Glomerular visceral epithelial cell (primary cell): ENCODE measurements at regions not wholly inside any gene's neighbourhood (a gene's known extent, or its start where the extent isn't known, plus 50 kb on each side); places are given as distances from the start of the nearest gene placed in this dataset.

ENCODE experiments used
- DNase-seq: peaks from one replicate; pipeline ENCODE4 v3.0.0-alpha.2; 2016; ENCODE audit errors: extremely low spot score

DNA sequence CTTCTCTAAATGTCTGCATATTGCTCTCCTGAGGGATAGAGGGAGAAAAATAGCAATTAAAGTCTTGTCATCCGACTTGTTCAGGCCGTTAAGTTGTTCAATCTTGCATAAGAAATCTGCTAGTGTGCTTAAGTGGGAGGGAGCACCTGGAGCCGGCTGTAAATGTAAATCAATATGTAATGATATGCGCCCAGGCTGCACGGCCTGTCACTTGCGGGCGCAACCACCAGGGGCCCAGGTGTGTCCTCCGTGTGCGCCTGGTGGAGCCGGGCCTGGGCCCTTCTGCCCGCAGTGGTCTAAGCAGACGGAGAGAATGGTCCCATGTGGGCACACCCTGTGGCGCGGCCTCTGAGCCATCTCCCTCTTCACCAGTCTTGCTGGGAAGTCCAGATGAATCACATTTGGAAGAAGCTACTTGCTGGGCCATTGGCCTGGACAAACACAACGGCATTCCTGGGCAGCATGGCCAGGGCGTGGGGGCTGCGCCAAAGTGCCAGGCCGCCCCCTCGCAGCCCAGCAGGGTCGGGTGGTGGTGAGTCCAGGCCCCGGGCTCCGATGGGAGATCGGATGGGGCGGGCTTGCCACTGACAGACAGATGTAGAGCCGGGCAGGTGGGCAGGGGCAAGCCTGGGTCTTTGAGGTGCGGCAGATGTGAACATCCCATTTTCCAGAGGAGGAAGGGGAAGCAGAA lies 193.3 kb upstream of the C14orf180 start:
- no peak for DNase-seq

DNA sequence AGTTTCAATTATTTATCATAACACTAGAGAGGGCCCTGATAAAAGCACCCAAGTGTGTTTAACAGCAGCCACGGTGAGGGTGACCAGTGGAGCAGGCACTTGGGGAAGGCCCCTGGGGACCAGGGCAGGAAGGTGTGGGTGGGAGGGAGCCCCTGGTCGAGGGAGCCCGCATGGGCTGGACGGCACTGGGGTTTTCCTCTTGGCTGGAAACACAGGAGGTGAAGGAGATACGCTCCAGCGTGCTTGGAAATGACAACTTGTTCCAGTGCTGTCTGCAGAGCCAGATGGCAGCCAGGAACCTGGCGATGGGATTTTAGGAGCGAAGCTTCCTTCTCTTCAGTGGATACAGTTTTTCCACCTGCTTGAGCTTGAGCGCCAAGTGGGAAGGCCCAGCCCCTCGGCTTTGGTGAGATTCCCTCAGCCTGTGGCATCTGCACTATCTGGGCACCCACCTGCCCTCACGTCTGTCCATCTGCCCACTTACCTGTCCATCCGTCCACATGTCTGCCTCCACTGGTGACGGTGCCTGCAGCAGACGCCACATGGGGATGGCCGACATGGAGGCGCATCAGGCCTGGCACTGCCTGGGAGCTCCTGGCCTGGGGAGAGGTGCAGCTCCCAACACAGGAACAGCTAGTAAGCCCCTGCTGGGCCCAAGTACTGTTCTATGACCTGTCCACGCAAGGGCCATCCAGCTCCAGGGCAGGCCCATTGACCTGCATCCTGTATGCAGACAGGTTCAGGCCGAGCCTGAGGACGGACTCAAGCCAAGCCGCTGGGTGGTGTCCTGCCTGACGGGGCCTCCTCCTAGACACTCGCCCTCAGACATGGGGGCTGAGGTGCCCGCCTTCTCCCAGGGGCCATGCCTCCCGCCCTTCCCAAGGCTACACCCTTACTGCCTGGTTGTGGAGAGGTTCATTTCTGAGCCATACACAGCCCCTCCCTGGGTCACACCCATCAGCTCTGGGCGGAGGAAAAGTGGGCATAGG lies 192.2 kb upstream of the C14orf180 start:
- no peak for DNase-seq

DNA sequence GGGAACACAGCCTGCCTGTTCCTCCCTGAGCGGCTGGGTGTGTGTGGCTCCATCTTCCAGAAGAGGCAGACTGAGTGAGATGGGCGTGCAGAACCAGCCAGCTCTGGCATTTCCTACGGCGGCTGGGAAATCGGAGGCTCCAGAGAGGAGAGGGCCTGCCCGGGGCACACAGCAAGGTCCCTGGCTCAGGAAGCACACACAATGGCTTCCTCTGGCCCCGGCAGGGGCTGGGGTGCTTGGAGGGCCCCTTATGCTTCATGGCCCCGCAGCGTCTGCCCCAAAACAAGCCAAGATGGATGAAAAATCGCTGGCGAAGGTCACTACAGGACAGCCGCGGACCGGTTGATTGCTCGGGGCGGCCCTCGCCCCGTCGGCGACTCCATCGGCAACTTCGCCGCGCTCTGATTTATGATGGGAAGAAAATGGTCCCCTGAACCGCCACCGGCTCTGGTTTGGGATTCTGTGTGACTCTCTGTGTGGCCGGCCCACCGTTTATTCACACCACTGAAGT lies 191.5 kb upstream of the C14orf180 start:
- no peak for DNase-seq

DNA sequence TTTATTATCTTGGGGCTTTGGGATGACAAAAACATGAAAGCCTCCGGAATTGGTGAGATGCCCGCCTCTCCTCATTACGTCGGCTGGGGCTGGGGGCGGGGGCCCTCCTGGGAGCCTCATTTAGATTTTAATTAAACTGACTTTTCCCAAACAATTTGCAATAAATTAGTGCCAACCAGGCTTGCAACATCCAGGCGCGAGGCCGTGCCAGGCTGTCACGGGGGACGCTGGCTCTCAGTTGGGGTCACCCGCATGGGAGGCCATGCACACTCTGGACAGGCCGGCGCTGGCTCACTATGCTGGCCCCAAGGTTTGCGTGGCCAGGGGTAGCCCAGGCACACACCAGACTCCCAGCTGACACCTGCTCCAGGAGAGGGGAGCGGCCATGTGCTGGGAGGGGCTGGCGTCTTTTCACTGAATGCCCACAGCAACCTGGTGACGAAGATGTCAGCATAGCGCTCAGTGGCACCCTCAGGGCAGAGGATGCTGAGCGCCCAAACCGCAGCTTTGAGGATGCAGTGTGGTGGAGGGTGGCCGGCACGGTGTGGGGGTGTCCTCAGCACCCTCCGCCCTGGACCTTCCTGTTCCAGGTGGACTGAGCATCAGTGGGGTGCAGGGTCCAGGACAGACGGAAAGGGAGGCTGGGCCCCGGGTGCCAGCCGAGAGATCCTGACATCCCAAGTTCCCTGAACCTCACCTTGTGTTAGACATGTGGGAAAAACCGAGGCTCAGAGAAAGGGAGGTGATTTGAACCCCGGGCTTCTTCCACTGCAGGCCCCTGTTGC lies 190.8 kb upstream of the C14orf180 start:
- DNase-seq = no peak

DNA sequence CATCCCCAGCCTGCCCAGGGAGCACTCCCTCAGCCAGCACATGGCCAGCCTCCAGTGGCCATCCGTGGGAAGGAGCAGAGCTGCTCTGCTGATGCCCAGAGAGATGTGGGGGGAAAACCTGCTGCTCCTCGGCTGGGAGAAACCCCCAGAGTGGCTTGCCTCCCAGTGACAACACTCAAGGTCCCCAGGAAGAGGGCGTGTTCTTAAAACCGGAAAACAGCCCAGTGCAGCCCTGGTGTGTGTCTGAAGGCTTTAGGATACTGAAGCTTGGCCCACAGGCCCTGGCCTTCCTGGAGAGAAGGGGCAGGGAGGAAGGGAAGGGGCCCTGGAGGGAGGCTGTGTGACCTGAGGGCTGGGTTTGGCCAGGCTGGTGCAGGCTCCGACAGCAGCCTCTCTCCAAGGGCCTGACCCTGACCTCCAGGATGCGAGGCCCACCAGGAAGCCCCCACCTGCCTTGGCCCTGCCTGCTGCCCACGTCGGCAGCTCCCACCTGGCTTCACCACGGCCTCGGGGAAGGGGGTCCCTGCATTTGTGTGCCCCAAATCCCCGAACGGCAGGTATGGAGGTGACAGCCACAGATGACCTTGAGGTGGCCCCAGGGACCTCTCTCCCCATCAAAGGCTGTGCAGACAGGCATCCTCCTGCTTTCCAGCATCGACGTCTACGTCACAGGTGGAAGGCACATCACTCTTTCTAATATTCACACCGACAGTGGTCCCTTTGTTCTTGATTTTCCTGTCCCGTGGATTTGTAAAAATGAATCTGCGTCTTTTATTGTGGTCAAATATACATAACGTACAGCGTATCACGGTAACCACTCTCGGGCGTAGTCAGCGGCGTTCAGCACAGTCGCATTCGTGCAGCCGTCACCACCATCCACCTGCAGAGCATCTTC lies 190.0 kb upstream of the C14orf180 start:
- DNase-seq = no peak

DNA sequence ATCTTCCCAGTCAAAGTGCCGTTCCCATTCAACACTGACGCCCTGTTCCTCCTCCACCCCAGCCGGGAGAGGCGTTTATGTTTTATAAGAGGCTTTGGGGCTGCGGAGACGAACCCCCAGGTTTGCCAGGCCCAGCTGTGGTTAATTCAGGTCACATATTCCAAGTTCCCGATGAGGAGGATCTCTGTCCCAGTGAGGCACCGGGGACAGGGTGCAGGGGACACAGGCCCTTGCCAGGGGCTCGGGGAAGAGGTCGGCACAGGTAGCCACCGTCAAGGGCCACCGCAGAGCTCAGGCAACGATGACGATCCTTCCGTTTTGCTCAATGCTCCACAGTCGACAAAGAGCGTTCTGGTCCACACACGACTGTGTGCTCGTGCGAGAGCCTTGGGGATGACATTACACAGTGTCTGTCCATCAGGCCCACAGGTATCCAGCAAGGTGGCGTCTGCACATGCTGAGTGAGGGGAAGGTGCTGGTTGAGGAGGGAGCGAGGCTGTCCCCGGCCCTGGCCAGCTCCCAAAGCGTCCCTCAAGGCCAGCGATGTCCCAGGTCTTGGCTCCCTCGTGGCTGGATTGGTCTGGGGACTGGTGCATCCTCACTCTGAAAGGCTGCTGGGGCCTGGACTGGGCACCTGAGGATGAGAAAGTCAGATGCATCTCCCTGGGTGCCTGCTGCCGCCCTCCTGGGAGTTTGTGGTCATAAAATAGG lies 189.2 kb upstream of the C14orf180 start:
- no peak for DNase-seq

DNA sequence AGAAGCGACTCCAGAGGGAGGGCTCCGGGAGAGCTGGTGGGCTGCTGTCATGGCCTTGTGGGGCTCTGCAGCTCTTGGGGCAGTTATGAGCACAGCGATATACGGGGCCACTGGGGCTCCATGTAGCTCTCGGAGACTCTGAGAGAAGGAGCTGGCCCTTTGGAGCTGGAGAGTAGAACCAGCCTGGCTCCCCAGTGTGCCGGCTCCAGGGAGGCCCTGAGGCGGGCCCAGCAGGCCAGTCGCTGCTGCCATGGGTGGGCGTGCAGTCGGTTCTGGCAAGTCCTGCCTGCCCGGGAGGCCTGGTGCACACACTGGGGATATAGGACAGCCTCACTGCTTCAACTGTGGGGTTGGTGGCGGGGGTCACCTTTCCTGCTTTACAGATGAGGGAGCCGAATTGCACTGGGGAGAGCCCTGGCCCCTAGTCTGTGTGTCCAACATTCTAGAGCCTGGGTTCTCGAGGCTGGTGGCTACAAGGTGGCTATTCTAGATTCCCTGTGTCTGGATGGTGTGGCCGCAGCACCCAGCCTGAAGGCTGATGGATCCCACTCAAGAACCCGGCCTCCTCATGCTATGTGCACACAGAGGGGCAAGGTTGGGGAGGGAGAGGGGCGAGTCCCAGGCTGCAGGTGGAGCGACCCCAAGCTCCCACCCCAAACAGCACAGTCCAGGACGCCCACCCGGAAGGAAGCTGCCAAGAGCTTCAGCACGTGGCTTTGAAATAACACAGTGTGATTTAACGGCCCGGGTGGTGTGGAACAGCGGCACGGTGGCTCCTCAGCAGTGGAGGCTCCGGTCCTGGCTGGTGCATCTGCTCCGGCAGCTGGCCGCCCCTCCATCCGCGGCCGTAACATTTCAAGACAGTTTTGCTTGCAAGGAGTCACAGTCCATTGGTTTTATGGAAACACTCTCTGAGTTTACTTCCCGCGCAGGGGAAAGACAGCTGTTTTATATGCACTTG lies 188.3 kb upstream of the C14orf180 start:
- no peak for DNase-seq

DNA sequence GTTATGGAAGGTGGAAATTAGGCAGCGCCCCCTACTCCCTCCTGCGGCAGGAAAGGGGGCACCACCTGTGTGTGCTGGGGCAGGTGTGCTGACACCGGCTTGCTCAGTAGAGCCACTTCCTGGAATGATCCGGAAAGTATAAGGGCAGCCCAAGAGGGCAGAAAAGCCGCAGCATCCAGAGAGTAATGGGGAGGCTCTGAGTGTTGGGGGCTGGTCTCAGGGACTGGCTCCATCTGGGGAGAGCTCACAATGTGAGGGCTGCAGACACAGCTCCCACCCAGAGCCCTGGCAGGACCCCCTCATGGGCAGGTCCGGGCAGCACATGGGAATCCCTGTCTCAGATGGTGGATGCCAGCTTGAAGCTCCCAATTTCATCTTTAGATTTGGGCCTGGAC lies 187.6 kb upstream of the C14orf180 start:
- no peak for DNase-seq

DNA sequence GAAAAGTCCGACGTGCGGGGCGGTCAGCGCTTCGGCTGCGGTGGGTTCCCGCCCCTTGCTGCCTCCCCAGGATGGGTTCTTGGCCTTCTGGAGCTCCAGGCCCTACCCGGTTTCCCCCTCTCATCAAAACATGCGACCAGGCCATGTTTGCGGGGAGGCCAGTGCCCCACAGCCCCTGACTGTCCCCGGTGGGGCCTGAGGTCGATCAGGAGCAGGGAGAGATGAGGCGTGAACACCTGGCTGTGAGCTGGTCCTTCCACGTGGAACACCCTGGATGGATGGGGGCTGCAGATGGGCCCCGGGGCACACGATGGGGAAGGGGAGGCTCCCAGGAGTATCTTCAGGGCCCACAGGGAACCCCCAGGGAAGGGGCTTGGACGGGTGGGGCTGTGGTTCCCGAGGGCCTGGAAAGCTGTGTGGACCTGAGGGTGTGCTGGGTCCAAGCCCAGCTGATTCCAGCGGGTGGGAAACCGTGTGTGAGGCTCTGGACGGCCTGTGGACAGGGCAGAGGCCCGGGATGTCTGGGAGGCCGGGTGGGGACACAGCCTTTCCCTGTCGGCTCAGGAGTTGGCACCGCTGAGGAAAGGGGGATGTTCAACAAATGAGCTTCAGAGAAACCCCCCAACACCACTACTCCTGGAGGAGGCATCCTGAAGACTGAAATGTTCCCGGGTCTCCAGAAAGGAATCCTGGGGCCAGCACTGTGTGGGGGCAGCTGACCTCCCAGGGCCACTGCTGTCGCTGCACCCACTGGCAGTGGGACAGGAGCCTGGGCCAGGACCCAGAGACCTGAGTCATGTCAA lies 187.0 kb upstream of the C14orf180 start:
- no peak for DNase-seq

DNA sequence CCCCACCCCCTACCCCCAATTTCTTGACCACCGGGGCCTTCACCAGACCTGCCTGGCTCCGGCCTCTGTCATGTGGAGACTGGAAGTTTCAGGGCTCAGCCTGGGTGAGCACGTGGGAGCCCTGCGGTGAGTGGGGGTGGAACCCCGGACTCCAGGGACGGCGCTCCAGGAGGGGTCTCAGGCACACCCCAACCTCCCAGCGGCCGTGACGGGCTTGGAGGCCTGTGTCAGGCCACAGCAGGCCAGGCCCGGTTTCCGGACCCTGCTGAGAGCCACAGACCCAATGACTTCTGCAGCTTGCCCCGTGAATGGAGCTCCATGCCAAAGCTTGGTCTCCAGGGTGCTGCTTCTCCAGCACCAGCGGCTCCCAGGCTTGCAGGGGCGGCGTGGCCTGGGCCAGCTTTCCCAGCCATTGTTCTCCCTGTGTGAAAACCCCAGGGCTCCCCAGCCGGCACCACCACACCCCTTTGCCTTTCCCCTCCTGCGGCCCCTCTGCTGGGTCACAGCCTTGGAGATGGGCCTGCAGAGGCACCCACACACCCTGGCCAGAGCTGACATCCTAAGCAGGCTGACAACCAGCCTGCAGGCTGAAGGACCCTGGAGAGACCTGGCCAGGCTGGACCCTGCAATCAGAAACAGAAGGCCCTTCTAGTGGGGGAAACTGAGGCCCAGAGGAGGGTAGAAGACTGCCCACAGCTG lies 186.2 kb upstream of the C14orf180 start:
- DNase-seq = no peak

DNA sequence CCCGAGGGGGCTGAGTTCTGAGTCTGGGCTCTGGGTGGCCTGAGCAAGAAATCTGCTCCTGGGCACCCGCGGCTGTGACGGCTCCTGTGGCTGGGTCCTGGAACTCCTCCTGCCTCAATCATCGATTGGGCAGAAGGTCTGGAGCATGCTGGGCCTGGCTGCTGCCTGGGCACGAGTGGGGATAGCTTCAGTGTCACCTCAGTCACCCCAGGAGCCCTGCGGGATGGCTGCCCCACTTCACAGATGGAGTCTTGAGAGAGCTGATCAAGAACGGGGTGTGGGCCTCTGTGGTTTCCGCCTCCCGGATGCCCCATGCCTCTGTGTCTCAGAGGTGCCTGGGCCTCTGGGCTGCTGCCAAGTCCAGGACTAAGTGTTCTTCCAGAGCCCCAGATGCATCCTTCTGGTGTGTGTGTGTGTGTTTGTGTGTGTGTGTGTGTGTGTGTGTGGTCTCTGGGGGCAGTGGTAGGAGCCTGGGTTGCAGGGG lies 185.6 kb upstream of the C14orf180 start:
- DNase-seq = no peak

DNA sequence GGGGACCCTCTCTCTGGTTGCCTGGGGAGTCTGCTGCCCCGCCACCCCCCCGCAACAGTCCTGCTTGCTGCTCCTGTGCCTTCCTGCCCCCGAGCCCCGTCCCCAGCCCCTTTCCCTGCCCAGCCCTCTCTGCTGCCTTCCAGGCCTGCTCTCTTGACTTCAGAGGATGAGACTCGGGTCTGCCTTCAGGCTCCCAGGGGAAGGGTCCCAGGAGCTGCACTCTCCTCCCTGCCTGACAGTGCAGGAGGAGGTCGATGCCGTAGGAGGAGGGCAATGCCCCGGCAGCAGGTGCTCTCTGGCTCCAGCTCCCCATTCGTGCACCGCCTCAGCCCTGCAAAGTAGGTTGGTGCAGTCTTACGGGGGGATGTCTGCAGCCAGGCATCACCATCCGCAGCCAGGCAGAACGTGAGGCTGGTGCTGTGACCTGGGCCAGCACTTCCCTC lies 185.1 kb upstream of the C14orf180 start:
- no peak for DNase-seq

DNA sequence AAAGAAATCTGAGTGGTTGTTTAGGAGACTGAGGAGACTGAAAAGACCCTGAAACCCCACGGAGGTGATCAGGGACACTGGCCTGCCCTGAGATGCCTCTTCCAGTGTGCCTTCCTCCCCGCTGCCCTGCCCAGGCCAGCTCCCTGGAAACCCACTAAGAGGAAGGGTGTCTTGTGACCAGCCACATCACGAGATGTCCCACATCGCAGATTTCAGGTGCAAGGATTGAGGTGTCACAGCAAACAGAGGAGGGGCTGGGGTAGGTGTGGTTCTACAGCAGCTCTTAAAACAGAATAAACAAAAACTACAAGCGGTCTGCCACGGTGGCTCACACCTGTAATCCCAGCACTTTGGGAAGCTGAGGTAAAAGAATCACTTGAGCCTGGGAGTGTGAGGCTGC lies 184.3 kb upstream of the C14orf180 start:
- DNase-seq = no peak

DNA sequence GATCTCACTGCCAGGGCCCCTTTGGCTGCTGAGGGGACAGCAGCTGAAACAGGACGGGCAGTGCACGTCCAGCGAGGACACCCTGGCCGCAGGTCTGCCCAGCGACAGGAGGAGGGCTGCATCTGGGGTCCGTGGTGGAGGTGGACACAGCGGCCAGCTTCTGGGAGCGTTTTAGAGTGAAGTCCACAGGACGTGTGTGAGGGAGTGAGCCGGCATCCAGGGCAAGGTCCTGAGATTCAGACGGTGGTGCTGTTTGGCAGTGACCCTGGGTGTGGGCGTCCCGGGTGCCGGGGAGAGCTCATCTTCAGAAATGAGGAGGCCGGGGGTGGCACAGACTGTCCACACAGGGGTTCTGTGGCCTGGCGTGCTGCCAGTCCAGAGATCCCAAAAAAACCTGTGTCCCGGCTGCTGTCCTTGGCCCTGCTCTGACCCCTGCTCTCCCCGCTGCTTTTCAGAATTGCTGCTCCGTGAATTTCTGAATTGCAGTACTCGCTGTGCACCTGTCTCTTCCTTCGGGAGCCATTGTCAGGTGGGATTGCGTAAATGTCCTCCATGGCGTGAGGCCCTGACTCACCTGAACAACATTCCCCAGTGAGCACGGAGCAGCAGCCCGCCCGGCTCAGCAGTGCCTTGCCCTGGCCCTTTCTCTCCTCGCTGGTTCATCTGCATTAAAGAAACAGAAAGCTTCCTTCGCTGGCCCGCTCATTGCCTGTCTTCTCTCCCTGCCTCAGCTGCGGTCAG lies 183.5 kb upstream of the C14orf180 start:
- no peak for DNase-seq

DNA sequence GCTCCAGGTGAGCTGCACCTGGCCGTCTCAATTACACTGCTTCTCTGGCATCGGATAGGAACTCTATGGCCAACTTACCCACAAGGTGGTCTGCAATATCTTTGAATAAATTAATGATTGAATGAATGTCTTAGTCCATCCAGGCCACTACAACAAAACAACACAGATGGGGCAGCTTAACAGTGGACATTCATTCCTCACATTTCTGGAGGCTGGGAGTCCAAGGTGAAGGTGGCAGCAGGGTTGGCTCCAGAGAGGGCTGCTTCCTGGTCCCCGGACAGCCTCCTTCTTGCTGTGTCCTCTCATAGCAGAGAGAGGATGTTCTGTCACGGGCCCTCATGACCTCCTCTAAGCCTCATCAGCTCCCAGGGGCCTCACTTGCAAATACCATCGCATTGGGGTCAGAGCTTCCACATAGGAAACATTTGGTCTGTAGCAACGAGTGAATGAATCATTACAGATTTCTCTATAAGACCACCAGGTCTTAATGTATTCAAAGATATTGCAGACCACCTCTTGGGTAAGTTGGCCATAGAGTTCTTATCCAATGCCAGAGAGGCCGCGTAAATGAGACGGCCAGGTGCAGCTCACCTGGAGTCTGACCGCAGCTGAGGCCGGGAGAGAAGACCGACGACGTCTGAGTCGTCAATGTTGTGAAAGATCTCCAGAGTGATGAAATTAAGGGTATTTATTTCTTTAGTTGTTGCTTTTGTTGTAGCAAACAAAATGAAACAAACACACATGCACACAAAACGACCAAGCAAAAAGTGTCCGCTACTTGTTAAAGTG lies 182.7 kb upstream of the C14orf180 start:
- DNase-seq = no peak

DNA sequence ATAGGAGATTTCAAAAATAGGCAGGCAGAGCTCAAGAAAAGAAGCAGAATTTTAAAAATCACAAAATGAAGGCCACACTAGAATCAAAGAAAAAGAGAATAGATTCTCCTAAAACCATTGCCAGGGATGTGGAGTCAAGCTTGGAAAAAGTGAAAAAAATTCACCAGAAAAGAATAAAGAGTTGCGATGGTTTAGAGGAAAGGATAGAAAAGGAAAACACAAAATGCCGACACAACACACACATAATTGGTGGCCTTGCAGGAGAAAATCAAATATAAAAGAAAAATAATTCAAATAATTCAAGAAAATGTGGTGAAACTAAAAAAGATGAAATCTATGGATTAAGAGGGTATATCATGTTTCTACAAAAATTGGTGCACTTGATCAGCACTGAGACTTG lies 181.6 kb upstream of the C14orf180 start:
- DNase-seq = no peak
